OCI-LY1 (cell line): ENCODE measurements at regions not wholly inside any gene's neighbourhood (a gene's known extent, or its start where the extent isn't known, plus 50 kb on each side); places are given as distances from the start of the nearest gene placed in this dataset.

Experiments used
- H2AFZ ChIP-seq: fragments of 200-600 bp; sonication (generic), shearing (Covaris generic); 2 replicates; pipeline ENCODE4 v1.6.0; 2014; ENCODE audit warnings: antibody characterized with exemption, mild to moderate bottlenecking, low read length
- H3F3A ChIP-seq: fragments of 200-600 bp; sonication (generic), shearing (Covaris generic); 2 replicates; pipeline ENCODE4 v1.6.0; 2014; ENCODE audit warnings: mild to moderate bottlenecking, antibody characterized with exemption, low read length, moderate library complexity; ENCODE audit not compliant: insufficient read depth
- H3K27ac ChIP-seq: fragments of 200-600 bp; sonication (generic); 2 replicates; pipeline ENCODE4 v1.5.1; 2014; ENCODE audit warnings: low read length, mixed run types, mild to moderate bottlenecking, low read depth; ENCODE audit not compliant: poor library complexity, severe bottlenecking
- H3K27me3 ChIP-seq: fragments of 200-600 bp; sonication (generic); 2 replicates; pipeline ENCODE4 v1.6.0; 2014; ENCODE audit warnings: antibody characterized with exemption, mild to moderate bottlenecking, low read length, moderate library complexity; ENCODE audit not compliant: insufficient read depth
- H3K36me3 ChIP-seq: fragments of 200-600 bp; sonication (generic); 2 replicates; pipeline ENCODE4 v1.6.1; 2014; ENCODE audit warnings: mild to moderate bottlenecking, antibody characterized with exemption, low read length, moderate library complexity, mixed read lengths; ENCODE audit not compliant: insufficient read depth
- H3K4me1 ChIP-seq: fragments of 200-600 bp; sonication (generic); 2 replicates; pipeline ENCODE4 v1.5.1; 2014; ENCODE audit warnings: mild to moderate bottlenecking, low read length, moderate library complexity; ENCODE audit not compliant: insufficient read depth, severe bottlenecking
- H3K4me2 ChIP-seq: fragments of 200-600 bp; sonication (generic), shearing (Covaris generic); 2 replicates; pipeline ENCODE4 v1.6.1; 2014; ENCODE audit warnings: low read length
- H3K4me3 ChIP-seq: fragments of 200-600 bp; sonication (generic); 2 replicates; pipeline ENCODE4 v1.5.1; 2014; ENCODE audit warnings: low read length, low read depth, mild to moderate bottlenecking, mixed read lengths; ENCODE audit not compliant: poor library complexity, severe bottlenecking
- H3K79me2 ChIP-seq: fragments of 200-600 bp; shearing (Covaris generic); 2 replicates; pipeline ENCODE4 v1.6.1; 2016; ENCODE audit warnings: mixed run types, low read length, mixed read lengths; ENCODE audit not compliant: insufficient read depth
- H3K9ac ChIP-seq: fragments of 200-600 bp; sonication (generic), shearing (Covaris generic); 2 replicates; pipeline ENCODE4 v1.6.1; 2014; ENCODE audit warnings: mild to moderate bottlenecking, low read length, mixed read lengths
- H3K9me2 ChIP-seq: fragments of 200-600 bp; sonication (generic), shearing (Covaris generic); 2 replicates; pipeline ENCODE4 v1.6.1; 2014; ENCODE audit warnings: low read depth, mild to moderate bottlenecking, low read length, mixed read lengths
- H3K9me3 ChIP-seq: fragments of 200-600 bp; shearing (Covaris generic); 2 replicates; pipeline ENCODE4 v1.6.1; 2014; ENCODE audit warnings: low read length, mixed read lengths
- H4K20me1 ChIP-seq: fragments of 200-600 bp; sonication (generic), shearing (Covaris generic); 2 replicates; pipeline ENCODE4 v1.6.0; 2016; ENCODE audit warnings: mild to moderate bottlenecking, low read length; ENCODE audit not compliant: insufficient read depth
- EZH2 ChIP-seq: fragments of 200-600 bp; sonication (generic), shearing (Covaris generic); IDR thresholded peaks from 2 replicates; pipeline ENCODE4 v1.8.0; 2017; ENCODE audit warnings: borderline replicate concordance, mixed run types, mild to moderate bottlenecking, antibody characterized with exemption, low read length, moderate library complexity, mixed read lengths
- TF ChIP-seq, protein P1 (sequence below): fragments of 200-600 bp; sonication (generic), shearing (Covaris generic); IDR thresholded peaks from 2 replicates; pipeline ENCODE4 v1.5.1; 2017; ENCODE audit warnings: mild to moderate bottlenecking, antibody characterized with exemption, low read length, moderate library complexity, mixed read lengths

DNA sequence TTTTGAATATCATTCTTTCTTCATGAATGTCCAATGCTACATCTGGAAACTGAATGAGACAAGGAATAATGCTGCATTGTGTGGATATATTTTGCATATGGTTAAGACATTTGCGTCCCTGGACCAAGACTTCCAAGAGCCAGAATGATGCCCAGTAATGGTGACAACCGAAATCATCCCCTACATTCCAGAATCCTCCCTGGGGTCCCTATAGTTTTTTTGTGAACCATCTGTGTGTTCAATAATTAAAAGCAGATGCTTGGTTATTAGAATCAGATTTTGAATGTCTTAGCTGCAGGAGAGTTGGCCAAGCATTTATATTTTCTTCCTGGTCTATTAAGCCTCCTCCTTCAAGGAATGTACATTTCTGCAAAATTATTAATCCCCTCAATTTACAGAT, 426.7 kb upstream of the CDH8 start:
- Histone ChIP-seq H3K4me1 (no peaks in the 10 kb centered on the region), H3K4me3 (no peak overlapping the region), H4K20me1 (no peaks in the 10 kb centered on the region), H3K79me2 (no peaks in the 10 kb centered on the region), H3K9me2 (no peaks in the 10 kb centered on the region), H3K9me3 (no peaks in the 10 kb centered on the region), H3K27ac (no peak overlapping the region), H3K4me2 (no peak overlapping the region), H2AFZ (no peak overlapping the region), H3K9ac (no peak overlapping the region), H3K27me3 (no peaks in the 10 kb centered on the region), H3F3A (no peaks in the 10 kb centered on the region), H3K36me3 (no peaks in the 10 kb centered on the region)
- TF ChIP-seq, protein P1, sequence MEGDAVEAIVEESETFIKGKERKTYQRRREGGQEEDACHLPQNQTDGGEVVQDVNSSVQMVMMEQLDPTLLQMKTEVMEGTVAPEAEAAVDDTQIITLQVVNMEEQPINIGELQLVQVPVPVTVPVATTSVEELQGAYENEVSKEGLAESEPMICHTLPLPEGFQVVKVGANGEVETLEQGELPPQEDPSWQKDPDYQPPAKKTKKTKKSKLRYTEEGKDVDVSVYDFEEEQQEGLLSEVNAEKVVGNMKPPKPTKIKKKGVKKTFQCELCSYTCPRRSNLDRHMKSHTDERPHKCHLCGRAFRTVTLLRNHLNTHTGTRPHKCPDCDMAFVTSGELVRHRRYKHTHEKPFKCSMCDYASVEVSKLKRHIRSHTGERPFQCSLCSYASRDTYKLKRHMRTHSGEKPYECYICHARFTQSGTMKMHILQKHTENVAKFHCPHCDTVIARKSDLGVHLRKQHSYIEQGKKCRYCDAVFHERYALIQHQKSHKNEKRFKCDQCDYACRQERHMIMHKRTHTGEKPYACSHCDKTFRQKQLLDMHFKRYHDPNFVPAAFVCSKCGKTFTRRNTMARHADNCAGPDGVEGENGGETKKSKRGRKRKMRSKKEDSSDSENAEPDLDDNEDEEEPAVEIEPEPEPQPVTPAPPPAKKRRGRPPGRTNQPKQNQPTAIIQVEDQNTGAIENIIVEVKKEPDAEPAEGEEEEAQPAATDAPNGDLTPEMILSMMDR, result no peak
- TF ChIP-seq EZH2, result no peak

DNA sequence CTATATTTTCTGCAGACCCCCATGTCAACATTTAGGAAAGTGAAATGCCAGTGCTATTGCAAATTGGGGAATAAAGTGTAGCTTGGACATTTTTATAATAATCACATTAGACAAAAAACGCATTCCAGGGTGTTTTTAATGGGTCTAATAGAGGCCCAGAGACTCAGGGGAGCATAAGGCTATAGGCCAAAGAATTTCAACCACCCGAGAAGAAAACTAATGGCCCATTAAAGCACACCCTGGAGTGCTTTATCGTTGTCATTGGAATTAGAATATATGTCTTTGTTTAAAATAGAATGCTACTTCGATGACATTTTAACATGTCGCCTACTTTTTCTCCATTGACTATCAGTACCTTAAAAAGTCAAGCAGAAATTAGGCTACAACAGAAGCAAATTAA, 414.1 kb upstream of the CDH8 start:
- H3K27ac ChIP-seq, result no peak overlapping the region
- no peaks in the 10 kb centered on the region for H4K20me1 ChIP-seq
- no peaks in the 10 kb centered on the region for H3K79me2 ChIP-seq
- no peak overlapping the region for H3K9ac ChIP-seq
- H3K36me3 ChIP-seq, result no peaks in the 10 kb centered on the region
- no peak overlapping the region for H3K4me3 ChIP-seq
- no peak overlapping the region for H2AFZ ChIP-seq
- no peaks in the 10 kb centered on the region for H3K4me1 ChIP-seq
- H3F3A ChIP-seq, result no peaks in the 10 kb centered on the region
- H3K27me3 ChIP-seq, result no peaks in the 10 kb centered on the region
- no peaks in the 10 kb centered on the region for H3K9me3 ChIP-seq
- no peak overlapping the region for H3K4me2 ChIP-seq
- no peak for TF ChIP-seq EZH2
- TF ChIP-seq, protein P1, result no peak
- H3K9me2 ChIP-seq, result no peaks in the 10 kb centered on the region

DNA sequence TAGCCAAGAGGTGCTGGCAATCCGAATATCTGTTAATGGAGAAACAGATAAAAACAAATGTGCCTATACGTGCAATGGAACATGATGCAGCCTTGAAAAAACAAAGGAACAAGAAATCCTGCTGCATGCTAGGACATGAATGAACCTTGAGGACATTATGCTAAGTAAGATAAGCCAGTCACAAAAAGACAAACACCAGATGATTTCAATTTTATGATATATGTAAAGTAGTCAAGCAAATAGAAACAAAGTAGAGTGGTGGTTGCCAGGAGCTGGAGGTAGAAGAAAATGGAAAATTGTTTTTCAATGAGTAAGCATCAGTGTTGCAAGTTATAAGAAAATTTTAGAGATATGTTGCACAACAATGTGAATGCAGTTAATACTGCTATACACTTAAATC, 409.7 kb upstream of the CDH8 start:
- Histone ChIP-seq H3K4me2 (no peak overlapping the region), H3K9me3 (no peaks in the 10 kb centered on the region), H3K36me3 (no peaks in the 10 kb centered on the region), H3K27me3 (no peaks in the 10 kb centered on the region), H3K9ac (no peak overlapping the region), H3K27ac (no peak overlapping the region), H2AFZ (no peak overlapping the region), H3K4me3 (no peak overlapping the region), H3F3A (no peaks in the 10 kb centered on the region), H3K9me2 (no peaks in the 10 kb centered on the region), H3K79me2 (no peaks in the 10 kb centered on the region), H3K4me1 (no peaks in the 10 kb centered on the region), H4K20me1 (no peaks in the 10 kb centered on the region)
- TF ChIP-seq, protein P1, result no peak
- no peak for TF ChIP-seq EZH2
